Fibroblast of skin of right biceps (primary cell): ENCODE measurements at regions not wholly inside any gene's neighbourhood (a gene's known extent, or its start where the extent isn't known, plus 50 kb on each side); places are given as distances from the start of the nearest gene placed in this dataset.

Source experiments
- DNase-seq: peaks from one replicate; pipeline ENCODE4 v3.0.0-alpha.2; 2013

- DNase-seq: no peak
Measured at GRCh38 chr7:25966469-25966868, 185.5 kb upstream of the NFE2L3 start.

- DNase-seq: no peak
Measured at GRCh38 chr7:25967278-25968204, 184.5 kb upstream of the NFE2L3 start.

GRCh38 chr7:25968205-25968993 lies 183.6 kb upstream of the NFE2L3 start:
- DNase-seq: no peak

- DNase-seq: no peak
Measured at GRCh38 chr7:25970356-25970755, 181.6 kb upstream of the NFE2L3 start.

- DNase-seq: no peak
Measured at GRCh38 chr7:25970911-25971310, 181.1 kb upstream of the NFE2L3 start.

GRCh38 chr7:25976630-25977029 lies 175.4 kb upstream of the NFE2L3 start:
- DNase-seq: no peak

GRCh38 chr7:25978466-25978865 lies 173.5 kb upstream of the NFE2L3 start:
- DNase-seq: no peak

GRCh38 chr7:25979605-25980004 lies 172.4 kb upstream of the NFE2L3 start:
- DNase-seq: no peak

- no peak for DNase-seq
Measured at GRCh38 chr7:25982684-25983083, 169.3 kb upstream of the NFE2L3 start.

- no peak for DNase-seq
Measured at GRCh38 chr7:25985196-25985595, 166.8 kb upstream of the NFE2L3 start.

- no peak for DNase-seq
Measured at GRCh38 chr7:25988640-25989039, 163.4 kb upstream of the NFE2L3 start.

- DNase-seq: no peak
Measured at GRCh38 chr7:25989140-25989705, 162.8 kb upstream of the NFE2L3 start.

GRCh38 chr7:25994433-25994994 lies 157.5 kb upstream of the NFE2L3 start:
- DNase-seq: no peak

GRCh38 chr7:25995216-25995615 lies 156.8 kb upstream of the NFE2L3 start:
- DNase-seq: no peak

GRCh38 chr7:25996006-25996408 lies 156.0 kb upstream of the NFE2L3 start:
- DNase-seq: no peak

GRCh38 chr7:25998499-25998898 lies 153.5 kb upstream of the NFE2L3 start:
- no peak for DNase-seq

- DNase-seq: no peak
Measured at GRCh38 chr7:26000841-26001240, 151.2 kb upstream of the NFE2L3 start.

GRCh38 chr7:26001662-26002244 lies 150.2 kb upstream of the NFE2L3 start:
- DNase-seq: no peak

GRCh38 chr7:26005683-26006410 lies 146.2 kb upstream of the NFE2L3 start:
- no peak for DNase-seq

GRCh38 chr7:26006426-26006825 lies 145.6 kb upstream of the NFE2L3 start:
- DNase-seq: no peak

- DNase-seq: no peak
Measured at GRCh38 chr7:26007510-26007909, 144.5 kb upstream of the NFE2L3 start.

GRCh38 chr7:26008428-26008827 lies 143.6 kb upstream of the NFE2L3 start:
- DNase-seq: no peak
